Gastrocnemius medialis (tissue), 4 donors: ENCODE measurements at regions not wholly inside any gene's neighbourhood (a gene's known extent, or its start where the extent isn't known, plus 50 kb on each side); places are given as distances from the start of the nearest gene placed in this dataset.
"Not testable (repeated sequence)": the region's sequence is repeated elsewhere in the genome, so short reads cannot be mapped to it uniquely, and the experiment has no call there.

Experiments used
- ATAC-seq, 2 donors: fragments of 150-250 bp; one replicate each; pipeline ENCODE4 v1.9.1; 2016
- DNase-seq, 2 donors: peaks; one replicate each; pipeline ENCODE4 v3.0.0-alpha.2; 2019
- H3K27ac ChIP-seq, 4 donors: fragments of 200-600 bp; sonication (generic); 1 replicate in 1 of 4; 2 replicates in 3 of 4; pipeline ENCODE4 v1.5.1; 2016 to 2018; ENCODE audit warnings: mild to moderate bottlenecking in 2 of 4, moderate library complexity in 1 of 4
- H3K27me3 ChIP-seq, 3 donors: fragments of 200-600 bp; sonication (generic) in 2 of 3; 1 replicate in 1 of 3; 2 replicates in 2 of 3; pipeline versions ENCODE4 v1.5.1 to v1.6.0; 2016 to 2019; ENCODE audit warnings: mild to moderate bottlenecking in 1 of 3, moderate library complexity in 1 of 3
- H3K36me3 ChIP-seq, 2 donors: fragments of 200-600 bp; sonication (generic) in 1 of 2; one replicate each; pipeline ENCODE4 v1.5.1; 2017 to 2018
- H3K4me1 ChIP-seq, 2 donors: fragments of 200-600 bp; sonication (generic) in 1 of 2; one replicate each; pipeline ENCODE4 v1.5.1; 2016 to 2017; ENCODE audit warnings: mild to moderate bottlenecking in 2 of 2
- H3K4me3 ChIP-seq, 4 donors: fragments of 200-600 bp; sonication (generic) in 3 of 4; 1 replicate in 1 of 4; 2 replicates in 3 of 4; pipeline ENCODE4 v1.5.1; 2016 to 2019; ENCODE audit warnings: mild to moderate bottlenecking in 2 of 4
- H3K9me3 ChIP-seq, 3 donors: fragments of 200-600 bp; sonication (generic) in 2 of 3; 1 replicate in 1 of 3; 2 replicates in 2 of 3; pipeline ENCODE4 v1.5.1; 2016 to 2019
- CTCF ChIP-seq, 5 experiments: fragments of 450-650 bp in 3 of 5; fragments of 200-600 bp in 2 of 5; sonication (generic) in 2 of 5; IDR thresholded peaks in 4 of 5; conservative IDR thresholded peaks in 1 of 5; 1 replicate in 4 of 5; 2 replicates in 1 of 5; pipeline ENCODE4 v1.5.1; 2016 to 2019; ENCODE audit warnings: antibody characterized with exemption in 5 of 5, mild to moderate bottlenecking in 3 of 5, moderate library complexity in 3 of 5
- POLR2A ChIP-seq, 2 donors: fragments of 450-650 bp; IDR thresholded peaks; one replicate each; pipeline ENCODE4 v1.6.1; 2017; ENCODE audit warnings: antibody characterized with exemption in 2 of 2, mild to moderate bottlenecking in 2 of 2, moderate library complexity in 2 of 2
- in situ Hi-C, 4 donors: fragments of 200-750 bp; cut with MboI; loops; one replicate each; pipeline versions ENCODE4 v1.15.0 to v1.8.0; 2017; ENCODE audit warnings: low sequenced_read_pairs in 4 of 4
- intact Hi-C: fragments of 100-400 bp; cut with DNase I; formaldehyde crosslinking; loops from one replicate; pipeline ENCODE4 v1.15.1; 2023; ENCODE audit warnings: low total_unique reads

- Histone ChIP-seq H3K27me3 (no peaks in the 10 kb centered on the region), H3K27ac (no peak overlapping the region), H3K4me1 (no peaks in the 10 kb centered on the region), H3K36me3 (no peaks in the 10 kb centered on the region), H3K4me3 (no peak overlapping the region), H3K9me3 (no peaks in the 10 kb centered on the region)
- in situ Hi-C loops, result no loop called here
- ATAC-seq (no peak), DNase-seq (no peak)
- TF ChIP-seq POLR2A (IDR thresholded peaks at IDR 0.05) (no peak), CTCF (IDR thresholded peaks at IDR 0.05 in 4 of 5, conservative IDR thresholded peaks at IDR 0.05 in 1 of 5) (no peak)
- intact Hi-C loops, result no loop called here
Measured at GRCh38 chr12:102322254-102322653, 124.6 kb upstream of the PMCH start.

- in situ Hi-C loops, result no loop called here
Measured at GRCh38 chr12:102321305-102322082, 123.9 kb upstream of the PMCH start.

GRCh38 chr12:102317155-102317554 is 119.5 kb upstream of the PMCH start:
- Histone ChIP-seq H3K27me3 (no peaks in the 10 kb centered on the region), H3K27ac (no peak overlapping the region), H3K4me1 (no peaks in the 10 kb centered on the region), H3K36me3 (no peaks in the 10 kb centered on the region), H3K9me3 (no peaks in the 10 kb centered on the region), H3K4me3 (no peak overlapping the region)
- TF ChIP-seq POLR2A (IDR thresholded peaks at IDR 0.05) (no peak), CTCF (IDR thresholded peaks at IDR 0.05 in 4 of 5, conservative IDR thresholded peaks at IDR 0.05 in 1 of 5) (no peak)
- DNase-seq (no peak), ATAC-seq (no peak)
- in situ Hi-C loops (no loop called here), intact Hi-C loops (no loop called here)

More at GRCh38 chr12:102321305-102322082, 123.9 kb upstream of the PMCH start:
- Histone ChIP-seq H3K27me3 (no peaks in the 10 kb centered on the region), H3K9me3 (no peaks in the 10 kb centered on the region), H3K4me3 (no peak overlapping the region), H3K27ac (no peak overlapping the region), H3K36me3 (no peaks in the 10 kb centered on the region), H3K4me1 (no peaks in the 10 kb centered on the region)
- no peak for DNase-seq
- TF ChIP-seq CTCF (IDR thresholded peaks at IDR 0.05 in 4 of 5, conservative IDR thresholded peaks at IDR 0.05 in 1 of 5) (no peak), POLR2A (IDR thresholded peaks at IDR 0.05) (no peak)
- intact Hi-C loops, result no loop called here
- ATAC-seq, result no peak

- TF ChIP-seq POLR2A (IDR thresholded peaks at IDR 0.05) (no peak), CTCF (IDR thresholded peaks at IDR 0.05 in 4 of 5, conservative IDR thresholded peaks at IDR 0.05 in 1 of 5) (no peak)
- Histone ChIP-seq H3K4me3 (no peak overlapping the region), H3K27ac (no peak overlapping the region), H3K36me3 (no peaks in the 10 kb centered on the region), H3K4me1 (no peaks in the 10 kb centered on the region), H3K27me3 (no peaks in the 10 kb centered on the region), H3K9me3 (no peaks in the 10 kb centered on the region)
- ATAC-seq, result no peak
- no peak for DNase-seq
- intact Hi-C loops (no loop called here), in situ Hi-C loops (no loop called here)
Measured at GRCh38 chr12:102316723-102317122, 119.1 kb upstream of the PMCH start.

DNA sequence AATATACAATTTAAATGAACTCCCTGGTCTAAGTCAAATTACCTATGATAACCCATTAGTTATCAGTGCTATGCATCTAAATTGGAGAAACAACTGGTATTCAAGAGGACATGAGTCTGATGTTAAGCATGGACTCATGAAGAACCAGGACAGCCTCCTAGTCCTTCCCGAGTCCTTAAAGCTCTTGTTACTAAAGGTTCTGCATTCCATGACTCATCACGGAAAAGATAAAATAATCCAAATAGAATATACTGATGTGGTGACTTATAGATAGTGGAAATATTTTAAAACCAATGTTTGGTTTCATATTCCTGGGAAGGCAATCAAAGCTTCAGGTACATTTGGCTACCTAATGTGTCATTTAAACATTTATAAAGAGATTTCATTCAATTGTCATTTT is 117.2 kb upstream of the PMCH start:
- Histone ChIP-seq H3K4me3 (no peak overlapping the region), H3K4me1 (no peaks in the 10 kb centered on the region), H3K36me3 (no peaks in the 10 kb centered on the region), H3K27ac (no peak overlapping the region), H3K27me3 (no peaks in the 10 kb centered on the region), H3K9me3 (no peaks in the 10 kb centered on the region)
- TF ChIP-seq CTCF (IDR thresholded peaks at IDR 0.05 in 4 of 5, conservative IDR thresholded peaks at IDR 0.05 in 1 of 5), result no peak
- DNase-seq (no peak), ATAC-seq (no peak)
- in situ Hi-C loops, result no loop called here
- intact Hi-C loops, result no loop called here

DNA sequence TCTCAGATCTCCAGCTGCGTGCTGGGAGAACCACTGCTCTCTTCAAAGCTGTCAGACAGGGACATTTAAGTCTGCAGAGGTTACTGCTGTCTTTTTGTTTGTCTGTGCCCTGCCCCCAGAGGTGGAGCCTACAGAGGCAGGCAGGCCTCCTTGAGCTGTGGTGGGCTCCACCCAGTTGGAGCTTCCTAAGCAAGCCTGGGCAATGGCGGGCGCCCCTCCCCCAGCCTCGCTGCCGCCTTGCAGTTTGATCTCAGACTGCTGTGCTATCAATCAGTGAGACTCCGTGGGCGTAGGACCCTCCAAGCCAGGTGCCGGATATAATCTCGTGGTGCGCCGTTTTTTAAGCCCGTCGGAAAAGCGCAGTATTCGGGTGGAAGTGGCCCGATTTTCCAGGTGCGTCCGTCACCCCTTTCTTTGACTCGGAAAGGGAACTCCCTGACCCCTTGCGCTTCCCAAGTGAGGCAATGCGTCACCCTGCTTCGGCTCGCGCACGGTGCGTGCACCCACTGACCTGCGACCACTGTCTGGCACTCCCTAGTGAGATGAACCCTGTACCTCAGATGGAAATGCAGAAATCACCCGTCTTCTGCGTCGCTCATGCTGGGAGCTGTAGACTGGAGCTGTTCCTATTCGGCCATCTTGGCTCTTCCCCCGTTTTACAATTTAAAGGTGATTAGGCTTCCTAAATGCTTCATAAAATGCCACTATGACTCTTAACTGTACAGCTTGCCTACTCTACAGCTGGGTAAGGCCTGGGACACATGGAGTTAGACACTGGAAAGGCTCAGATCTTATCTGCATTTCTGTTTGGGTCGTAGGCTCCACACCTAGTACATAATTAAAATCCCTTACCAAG is 115.7 kb upstream of the PMCH start:
- H3K27ac ChIP-seq, H3K4me1 ChIP-seq, intact Hi-C loops, DNase-seq, H3K36me3 ChIP-seq, ATAC-seq, H3K9me3 ChIP-seq, in situ Hi-C loops, H3K27me3 ChIP-seq, H3K4me3 ChIP-seq: not testable (repeated sequence)
